Loucy (cell line): ENCODE measurements at regions not wholly inside any gene's neighbourhood (a gene's known extent, or its start where the extent isn't known, plus 50 kb on each side); places are given as distances from the start of the nearest gene placed in this dataset.

Experiments
- H2AFZ ChIP-seq: fragments of 200-600 bp; sonication (generic); 2 replicates; pipeline ENCODE4 v1.6.0; 2016; ENCODE audit warnings: antibody characterized with exemption, mild to moderate bottlenecking, low read length, moderate library complexity
- H3F3A ChIP-seq: fragments of 200-600 bp; 2 replicates; pipeline ENCODE4 v1.6.0; 2016; ENCODE audit warnings: antibody characterized with exemption, low read depth, mild to moderate bottlenecking
- H3K27me3 ChIP-seq: fragments of 200-600 bp; sonication (generic); 2 replicates; pipeline ENCODE4 v1.6.1; 2014; ENCODE audit warnings: low read length, mild to moderate bottlenecking; ENCODE audit not compliant: insufficient read depth, poor library complexity, severe bottlenecking
- H3K36me3 ChIP-seq: fragments of 200-600 bp; sonication (generic); 2 replicates; pipeline ENCODE4 v1.6.1; 2016; ENCODE audit warnings: low read length; ENCODE audit not compliant: insufficient read depth
- H3K4me1 ChIP-seq: fragments of 200-600 bp; sonication (generic); 2 replicates; pipeline ENCODE4 v1.5.1; 2014; ENCODE audit warnings: low read length, mild to moderate bottlenecking; ENCODE audit not compliant: insufficient read depth, poor library complexity, severe bottlenecking
- H3K4me2 ChIP-seq: fragments of 200-600 bp; sonication (generic); 2 replicates; pipeline ENCODE4 v1.6.0; 2014; ENCODE audit warnings: antibody characterized with exemption, low read length, low read depth, mild to moderate bottlenecking; ENCODE audit not compliant: poor library complexity, severe bottlenecking
- H3K4me3 ChIP-seq: fragments of 200-600 bp; sonication (generic); 2 replicates; pipeline ENCODE4 v1.5.1; 2014; ENCODE audit warnings: low read length, mild to moderate bottlenecking, mixed read lengths; ENCODE audit not compliant: poor library complexity, severe bottlenecking
- H3K79me2 ChIP-seq: fragments of 200-600 bp; sonication (generic); 2 replicates; pipeline ENCODE4 v1.6.1; 2014; ENCODE audit warnings: low read length; ENCODE audit not compliant: insufficient read depth
- H3K9ac ChIP-seq: fragments of 200-600 bp; sonication (generic); 2 replicates; pipeline ENCODE4 v1.6.0; 2014; ENCODE audit warnings: mild to moderate bottlenecking, low read depth, low read length, moderate library complexity; ENCODE audit not compliant: poor library complexity, severe bottlenecking
- H3K9me2 ChIP-seq: fragments of 200-600 bp; sonication (generic); replicated peaks from 2 replicates; pipeline ENCODE4 v1.6.1; 2016; ENCODE audit warnings: low read depth, low read length, mixed read lengths
- H3K9me3 ChIP-seq: fragments of 200-600 bp; sonication (generic); 2 replicates; pipeline ENCODE4 v1.6.1; 2014; ENCODE audit warnings: mild to moderate bottlenecking, antibody characterized with exemption, low read length, low read depth; ENCODE audit not compliant: insufficient read depth
- H4K20me1 ChIP-seq: fragments of 200-600 bp; sonication (generic); 2 replicates; pipeline ENCODE4 v1.6.0; 2014; ENCODE audit warnings: antibody characterized with exemption, low read length, mild to moderate bottlenecking; ENCODE audit not compliant: insufficient read depth, poor library complexity, severe bottlenecking
- CTCF ChIP-seq: fragments of 200-600 bp; sonication (generic); conservative IDR thresholded peaks from 2 replicates; pipeline ENCODE4 v1.5.1; 2014; ENCODE audit warnings: mild to moderate bottlenecking, antibody characterized with exemption, low read length
- EZH2phosphoT487 ChIP-seq: fragments of 200-600 bp; IDR thresholded peaks from 2 replicates; pipeline ENCODE4 v1.6.1; 2018; ENCODE audit warnings: antibody characterized with exemption, mild to moderate bottlenecking, moderate library complexity, borderline replicate concordance

GRCh38 chr16:66103211-66103610, 263.3 kb upstream of the CDH5 start:
- Histone ChIP-seq H3K36me3 (no peaks in the 10 kb centered on the region), H3K9me3 (no peaks in the 10 kb centered on the region), H3K9ac (no peak overlapping the region), H3F3A (no peaks in the 10 kb centered on the region), H4K20me1 (no peaks in the 10 kb centered on the region), H3K27me3 (no peaks in the 10 kb centered on the region), H3K79me2 (no peaks in the 10 kb centered on the region), H3K4me1 (no peaks in the 10 kb centered on the region), H3K9me2 (no peaks in the 10 kb centered on the region), H3K4me2 (no peak overlapping the region), H2AFZ (no peak overlapping the region), H3K4me3 (no peak overlapping the region)
- TF ChIP-seq EZH2phosphoT487 (no peak), CTCF (no peak)

- H3K9me2 ChIP-seq = no peaks in the 10 kb centered on the region
These were observed 267.2 kb upstream of the CDH5 start for GRCh38 chr16:66099306-66099705.

GRCh38 chr16:66097751-66098150, 268.7 kb upstream of the CDH5 start:
- Histone ChIP-seq H3K36me3 (no peaks in the 10 kb centered on the region), H2AFZ (no peak overlapping the region), H3K27me3 (no peaks in the 10 kb centered on the region), H3K9ac (no peak overlapping the region), H4K20me1 (no peaks in the 10 kb centered on the region), H3K79me2 (no peaks in the 10 kb centered on the region), H3K4me3 (no peak overlapping the region), H3K4me2 (no peak overlapping the region), H3K4me1 (no peaks in the 10 kb centered on the region), H3F3A (no peaks in the 10 kb centered on the region), H3K9me3 (no peaks in the 10 kb centered on the region), H3K9me2 (no peaks in the 10 kb centered on the region)
- no peak for TF ChIP-seq CTCF
- no peak for TF ChIP-seq EZH2phosphoT487

More at GRCh38 chr16:66099306-66099705, 267.2 kb upstream of the CDH5 start:
- Histone ChIP-seq H3F3A (no peaks in the 10 kb centered on the region), H4K20me1 (no peaks in the 10 kb centered on the region), H3K4me3 (no peak overlapping the region), H3K79me2 (no peaks in the 10 kb centered on the region), H3K4me2 (no peak overlapping the region), H3K9me3 (no peaks in the 10 kb centered on the region), H2AFZ (no peak overlapping the region), H3K27me3 (no peaks in the 10 kb centered on the region), H3K4me1 (no peaks in the 10 kb centered on the region), H3K9ac (no peak overlapping the region), H3K36me3 (no peaks in the 10 kb centered on the region)
- TF ChIP-seq EZH2phosphoT487 (no peak), CTCF (no peak)
